ENCODE measurements at regions not wholly inside any gene's neighbourhood (a gene's known extent, or its start where the extent isn't known, plus 50 kb on each side); places are given as distances from the start of the nearest gene placed in this dataset.

- H3K27ac ChIP-seq: no peak overlapping the region
- TF ChIP-seq ZFX (IDR thresholded peaks at IDR 0.05; ENCODE audit: borderline replicate concordance): no peak
- TF ChIP-seq, protein P1, sequence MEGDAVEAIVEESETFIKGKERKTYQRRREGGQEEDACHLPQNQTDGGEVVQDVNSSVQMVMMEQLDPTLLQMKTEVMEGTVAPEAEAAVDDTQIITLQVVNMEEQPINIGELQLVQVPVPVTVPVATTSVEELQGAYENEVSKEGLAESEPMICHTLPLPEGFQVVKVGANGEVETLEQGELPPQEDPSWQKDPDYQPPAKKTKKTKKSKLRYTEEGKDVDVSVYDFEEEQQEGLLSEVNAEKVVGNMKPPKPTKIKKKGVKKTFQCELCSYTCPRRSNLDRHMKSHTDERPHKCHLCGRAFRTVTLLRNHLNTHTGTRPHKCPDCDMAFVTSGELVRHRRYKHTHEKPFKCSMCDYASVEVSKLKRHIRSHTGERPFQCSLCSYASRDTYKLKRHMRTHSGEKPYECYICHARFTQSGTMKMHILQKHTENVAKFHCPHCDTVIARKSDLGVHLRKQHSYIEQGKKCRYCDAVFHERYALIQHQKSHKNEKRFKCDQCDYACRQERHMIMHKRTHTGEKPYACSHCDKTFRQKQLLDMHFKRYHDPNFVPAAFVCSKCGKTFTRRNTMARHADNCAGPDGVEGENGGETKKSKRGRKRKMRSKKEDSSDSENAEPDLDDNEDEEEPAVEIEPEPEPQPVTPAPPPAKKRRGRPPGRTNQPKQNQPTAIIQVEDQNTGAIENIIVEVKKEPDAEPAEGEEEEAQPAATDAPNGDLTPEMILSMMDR (IDR thresholded peaks at IDR 0.05): no peak
Measured at GRCh38 chr12:82027612-82028011, 268.5 kb upstream of the PPFIA2 start.

GRCh38 chr12:82025462-82025861, 266.3 kb upstream of the PPFIA2 start:
- no peak overlapping the region for H3K27ac ChIP-seq
- no peak for TF ChIP-seq ZFX (IDR thresholded peaks at IDR 0.05; ENCODE audit: borderline replicate concordance)
- TF ChIP-seq, protein P1 (IDR thresholded peaks at IDR 0.05): no peak

DNA sequence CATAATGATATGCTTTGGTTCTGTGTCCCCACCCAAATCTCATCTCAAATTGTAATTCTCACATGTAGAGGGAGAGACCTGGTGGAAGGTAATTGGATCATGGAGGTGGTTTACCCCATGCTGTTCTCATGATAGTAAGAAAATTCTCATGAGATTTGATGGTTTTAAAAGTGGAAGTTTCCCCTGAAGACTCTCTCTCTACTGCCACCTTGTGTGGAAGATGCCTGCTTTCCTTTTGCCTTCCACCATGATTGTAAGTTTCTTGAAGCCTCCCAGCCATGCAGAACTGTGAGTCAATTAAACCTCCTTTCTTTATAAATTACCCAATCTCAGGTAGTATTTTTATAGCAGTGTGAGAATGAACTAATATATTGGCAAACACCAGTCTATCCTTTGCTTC, 260.4 kb upstream of the PPFIA2 start:
- TF ChIP-seq, protein P1 (IDR thresholded peaks at IDR 0.05): peak; percentile 72
- no peak for TF ChIP-seq ZFX (IDR thresholded peaks at IDR 0.05; ENCODE audit: borderline replicate concordance)
- H3K27ac ChIP-seq: no peak overlapping the region

DNA sequence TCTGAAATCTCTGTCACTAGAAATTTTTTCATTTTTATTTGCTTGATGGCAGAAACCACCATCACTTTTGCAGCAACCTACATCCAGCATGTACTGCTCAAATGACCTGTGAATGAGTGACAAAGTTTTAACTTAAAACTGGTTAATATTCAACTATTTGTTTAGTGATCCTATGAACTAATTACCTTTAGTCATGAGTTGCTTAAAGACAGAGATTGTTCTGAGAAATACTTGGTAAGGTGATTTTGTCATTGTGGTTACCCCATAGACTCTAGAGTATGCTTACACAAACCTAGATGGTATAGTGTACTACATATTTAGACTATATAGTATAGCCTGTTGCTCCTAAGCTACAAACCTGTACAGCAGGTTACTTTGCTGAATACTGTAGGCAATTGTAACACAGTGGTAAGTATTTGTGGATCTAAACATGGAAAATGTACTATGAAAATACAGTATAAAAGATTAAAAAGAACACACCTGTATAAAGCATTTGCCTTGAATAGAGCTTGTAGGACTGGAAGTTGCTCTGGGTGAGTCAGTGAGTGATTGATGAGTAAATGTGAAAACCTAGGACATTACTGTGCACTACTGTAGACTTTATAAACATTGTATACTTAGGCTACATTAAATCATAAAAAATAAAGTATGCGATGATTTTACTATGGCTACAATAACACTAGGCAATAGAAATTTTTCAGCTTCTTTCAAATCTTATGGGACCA, 256.6 kb upstream of the PPFIA2 start:
- TF ChIP-seq, protein P1 (IDR thresholded peaks at IDR 0.05): no peak
- TF ChIP-seq ZFX (IDR thresholded peaks at IDR 0.05; ENCODE audit: borderline replicate concordance): no peak
- H3K27ac ChIP-seq: no peak overlapping the region

- TF ChIP-seq, protein P1 (IDR thresholded peaks at IDR 0.05): no peak
- TF ChIP-seq ZFX (IDR thresholded peaks at IDR 0.05; ENCODE audit: borderline replicate concordance): no peak
- no peak overlapping the region for H3K27ac ChIP-seq
Measured at GRCh38 chr12:82012176-82012575, 253.0 kb upstream of the PPFIA2 start.

- no peak overlapping the region for H3K27ac ChIP-seq
- no peak for TF ChIP-seq ZFX (IDR thresholded peaks at IDR 0.05; ENCODE audit: borderline replicate concordance)
- TF ChIP-seq, protein P1 (IDR thresholded peaks at IDR 0.05): no peak
Measured at GRCh38 chr12:82009524-82009923, 250.4 kb upstream of the PPFIA2 start.

GRCh38 chr12:82008251-82008650, 249.1 kb upstream of the PPFIA2 start:
- TF ChIP-seq ZFX (IDR thresholded peaks at IDR 0.05; ENCODE audit: borderline replicate concordance): no peak
- TF ChIP-seq, protein P1 (IDR thresholded peaks at IDR 0.05): no peak
- H3K27ac ChIP-seq: no peak overlapping the region

All from 22Rv1 (cell line).